SK-N-SH (cell line): ENCODE measurements at regions not wholly inside any gene's neighbourhood (a gene's known extent, or its start where the extent isn't known, plus 50 kb on each side); places are given as distances from the start of the nearest gene placed in this dataset.

Source experiments
- CTCF ChIP-seq: fragments of 200-600 bp; sonication (generic); IDR thresholded peaks from 2 replicates; pipeline ENCODE4 v1.6.1; 2017; ENCODE audit warnings: antibody characterized with exemption, mild to moderate bottlenecking, moderate library complexity
- ELF1 ChIP-seq: IDR thresholded peaks from 2 replicates; pipeline ENCODE4 v1.4.0; 2012
- EP300 ChIP-seq, 2 experiments: IDR thresholded peaks; 2 replicates each; pipeline versions ENCODE4 v1.4.0 to v1.6.1; 2012; ENCODE audit warnings: borderline replicate concordance in 1 of 2, low read depth in 1 of 2, low read length in 1 of 2
- GABPA ChIP-seq: IDR thresholded peaks from 2 replicates; pipeline ENCODE4 v1.4.0; 2012; ENCODE audit warnings: low read depth, mild to moderate bottlenecking
- RAD21 ChIP-seq: IDR thresholded peaks from 2 replicates; pipeline ENCODE4 v1.6.1; 2012; ENCODE audit warnings: mild to moderate bottlenecking, low read length
- RCOR1 ChIP-seq: fragments of 150-350 bp; IDR thresholded peaks from 2 replicates; pipeline ENCODE4 v1.6.1; 2017; ENCODE audit warnings: antibody characterized with exemption, low read length
- SIN3A ChIP-seq: IDR thresholded peaks from 2 replicates; pipeline ENCODE4 v1.6.1; 2012; ENCODE audit warnings: low read depth, mild to moderate bottlenecking, low read length, moderate library complexity, borderline replicate concordance
- SMC3 ChIP-seq: IDR thresholded peaks from 2 replicates; pipeline ENCODE4 v1.6.1; 2012; ENCODE audit warnings: low read depth, low read length, improper control_type of control experiment
- TAF1 ChIP-seq: IDR thresholded peaks from 2 replicates; pipeline ENCODE4 v1.6.1; 2012; ENCODE audit warnings: low read depth, mild to moderate bottlenecking, low read length, moderate library complexity, borderline replicate concordance
- USF1 ChIP-seq: IDR thresholded peaks from 2 replicates; pipeline ENCODE4 v1.4.0; 2012; ENCODE audit warnings: low read depth, borderline replicate concordance
- USF2 ChIP-seq: fragments of 150-350 bp; IDR thresholded peaks from 2 replicates; pipeline ENCODE4 v1.6.1; 2017; ENCODE audit warnings: antibody characterized with exemption, low read length, low read depth, borderline replicate concordance
- YY1 ChIP-seq: IDR thresholded peaks from 2 replicates; pipeline ENCODE4 v1.4.0; 2012; ENCODE audit warnings: low read depth, mild to moderate bottlenecking

- no peak for TF ChIP-seq CTCF
- TF ChIP-seq ELF1 = no peak
- TF ChIP-seq EP300 (IDR thresholded peaks at IDR 0.05; ENCODE audit: borderline replicate concordance in 1 of 2, low read depth in 1 of 2, low read length in 1 of 2) = no peak
- no peak for TF ChIP-seq RAD21
- TF ChIP-seq SMC3 = no peak
- no peak for TF ChIP-seq SIN3A
- TF ChIP-seq GABPA = no peak
- no peak for TF ChIP-seq TAF1
- TF ChIP-seq USF1 = no peak
- no peak for TF ChIP-seq RCOR1
- TF ChIP-seq USF2 = no peak
- no peak for TF ChIP-seq YY1
These were observed 438.3 kb downstream of the RAPGEF2 start for GRCh38 chr4:159541143-159541542.
